ENCODE measurements at regions not wholly inside any gene's neighbourhood (a gene's known extent, or its start where the extent isn't known, plus 50 kb on each side); places are given as distances from the start of the nearest gene placed in this dataset.
"Not testable (repeated sequence)": the region's sequence is repeated elsewhere in the genome, so short reads cannot be mapped to it uniquely, and the experiment has no call there.

GRCh38 chr2:11079136-11079824 is 76.0 kb upstream of the SLC66A3 start:
- H3K14ac ChIP-seq (ENCODE audit: low read length): no peak overlapping the region
- H3K79me2 ChIP-seq (ENCODE audit: control insufficient read depth, insufficient read depth, low read length, poor library complexity): no peaks in the 10 kb centered on the region
- H3K4me1 ChIP-seq (ENCODE audit: control insufficient read depth in 1 of 2, insufficient read depth in 2 of 2, low read length in 2 of 2): no peaks in the 10 kb centered on the region
- no peak overlapping the region for H3K18ac ChIP-seq (ENCODE audit: low read length)
- no peak overlapping the region for H2BK12ac ChIP-seq (ENCODE audit: low read length)
- no peak overlapping the region for H4K12ac ChIP-seq (ENCODE audit: low read depth, low read length)
- H2AK5ac ChIP-seq (ENCODE audit: low read length): no peak overlapping the region
- no peak overlapping the region for H2BK120ac ChIP-seq (ENCODE audit: insufficient read depth, low read length, poor library complexity)
- H3K27ac ChIP-seq (ENCODE audit: low read depth, low read length): no peak overlapping the region
- H4K91ac ChIP-seq (ENCODE audit: low read depth, low read length): no peak overlapping the region
- DNase-seq: peak; percentile 59 to 72
- H3K36me3 ChIP-seq (ENCODE audit: control insufficient read depth in 1 of 2, insufficient read depth in 2 of 2, low read length in 2 of 2): no peaks in the 10 kb centered on the region
- H3K79me1 ChIP-seq (ENCODE audit: low read length): no peaks in the 10 kb centered on the region
- no CpG with 5 or more reads among the region's 8 CpGs for WGBS (ENCODE audit: extremely low coverage, insufficient coverage, insufficient read length)
- H4K8ac ChIP-seq (ENCODE audit: low read depth, low read length): no peak overlapping the region
- no peaks in the 10 kb centered on the region for H3K27me3 ChIP-seq (ENCODE audit: insufficient read depth, low read length)
- no peaks in the 10 kb centered on the region for H3K9me3 ChIP-seq (ENCODE audit: insufficient read depth, low read depth, low read length)
- no peak overlapping the region for H3K23ac ChIP-seq (ENCODE audit: low read length)
- H3K4me3 ChIP-seq (ENCODE audit: low read depth, low read length): peak overlapping the region; percentile 42
- H3K4me2 ChIP-seq (ENCODE audit: low read length): no peak overlapping the region
- H3K4ac ChIP-seq (ENCODE audit: low read depth, low read length): no peak overlapping the region
- no peak overlapping the region for H3K9ac ChIP-seq (ENCODE audit: low read length)
- no peak overlapping the region for H2BK5ac ChIP-seq (ENCODE audit: low read depth, low read length, poor library complexity)
- no peak overlapping the region for H2AFZ ChIP-seq (ENCODE audit: insufficient read depth, low read length, poor library complexity)

GRCh38 chr2:11080253-11081115 is 74.8 kb upstream of the SLC66A3 start:
- Histone ChIP-seq H3K4ac (ENCODE audit: low read depth, low read length) (no peak overlapping the region), H4K12ac (ENCODE audit: low read depth, low read length) (no peak overlapping the region), H3K79me1 (ENCODE audit: low read length) (no peaks in the 10 kb centered on the region)

GRCh38 chr2:11082880-11083279 is 72.4 kb upstream of the SLC66A3 start:
- Histone ChIP-seq H2AK5ac (ENCODE audit: low read length) (no peak overlapping the region), H3K4me3 (ENCODE audit: low read depth, low read length) (no peak overlapping the region), H4K91ac (ENCODE audit: low read depth, low read length) (no peak overlapping the region), H2AFZ (ENCODE audit: insufficient read depth, low read length, poor library complexity) (no peak overlapping the region), H4K8ac (ENCODE audit: low read depth, low read length) (no peak overlapping the region), H3K23ac (ENCODE audit: low read length) (no peak overlapping the region), H3K36me3 (ENCODE audit: control insufficient read depth in 1 of 2, insufficient read depth in 2 of 2, low read length in 2 of 2) (no peaks in the 10 kb centered on the region), H3K27ac (ENCODE audit: low read depth, low read length) (no peak overlapping the region), H3K14ac (ENCODE audit: low read length) (no peak overlapping the region), H3K79me2 (ENCODE audit: control insufficient read depth, insufficient read depth, low read length, poor library complexity) (no peaks in the 10 kb centered on the region), H3K4ac (ENCODE audit: low read depth, low read length) (no peak overlapping the region), H2BK5ac (ENCODE audit: low read depth, low read length, poor library complexity) (no peak overlapping the region), H3K4me1 (ENCODE audit: control insufficient read depth in 1 of 2, insufficient read depth in 2 of 2, low read length in 2 of 2) (no peaks in the 10 kb centered on the region), H3K9me3 (ENCODE audit: insufficient read depth, low read depth, low read length) (peaks cover 1% of the 10 kb centered on the region), H3K27me3 (ENCODE audit: insufficient read depth, low read length) (no peaks in the 10 kb centered on the region), H2BK12ac (ENCODE audit: low read length) (no peak overlapping the region), H3K4me2 (ENCODE audit: low read length) (no peak overlapping the region), H3K9ac (ENCODE audit: low read length) (no peak overlapping the region), H3K79me1 (ENCODE audit: low read length) (no peaks in the 10 kb centered on the region), H2BK120ac (ENCODE audit: insufficient read depth, low read length, poor library complexity) (no peak overlapping the region), H4K12ac (ENCODE audit: low read depth, low read length) (no peak overlapping the region), H3K18ac (ENCODE audit: low read length) (no peak overlapping the region)
- no peak for DNase-seq
- no CpG with 5 or more reads among the region's 6 CpGs for WGBS (ENCODE audit: extremely low coverage, insufficient coverage, insufficient read length)

More at GRCh38 chr2:11080253-11081115, 74.8 kb upstream of the SLC66A3 start:
- Histone ChIP-seq H2AFZ (ENCODE audit: insufficient read depth, low read length, poor library complexity) (no peak overlapping the region), H2AK5ac (ENCODE audit: low read length) (no peak overlapping the region), H3K18ac (ENCODE audit: low read length) (no peak overlapping the region), H3K9ac (ENCODE audit: low read length) (no peak overlapping the region), H3K27me3 (ENCODE audit: insufficient read depth, low read length) (no peaks in the 10 kb centered on the region), H3K14ac (ENCODE audit: low read length) (no peak overlapping the region), H3K27ac (ENCODE audit: low read depth, low read length) (no peak overlapping the region), H2BK120ac (ENCODE audit: insufficient read depth, low read length, poor library complexity) (no peak overlapping the region), H3K23ac (ENCODE audit: low read length) (no peak overlapping the region), H4K8ac (ENCODE audit: low read depth, low read length) (no peak overlapping the region), H2BK5ac (ENCODE audit: low read depth, low read length, poor library complexity) (no peak overlapping the region), H4K91ac (ENCODE audit: low read depth, low read length) (no peak overlapping the region), H3K9me3 (ENCODE audit: insufficient read depth, low read depth, low read length) (peaks cover 1% of the 10 kb centered on the region), H3K4me1 (ENCODE audit: control insufficient read depth in 1 of 2, insufficient read depth in 2 of 2, low read length in 2 of 2) (no peaks in the 10 kb centered on the region), H3K4me3 (ENCODE audit: low read depth, low read length) (no peak overlapping the region), H3K4me2 (ENCODE audit: low read length) (no peak overlapping the region), H3K79me2 (ENCODE audit: control insufficient read depth, insufficient read depth, low read length, poor library complexity) (no peaks in the 10 kb centered on the region), H3K36me3 (ENCODE audit: control insufficient read depth in 1 of 2, insufficient read depth in 2 of 2, low read length in 2 of 2) (no peaks in the 10 kb centered on the region), H2BK12ac (ENCODE audit: low read length) (no peak overlapping the region)
- WGBS (ENCODE audit: extremely low coverage, insufficient coverage, insufficient read length): no CpG with 5 or more reads among the region's 20 CpGs
- no peak for DNase-seq

- not testable (repeated sequence) for H2AK5ac ChIP-seq (ENCODE audit: low read length); H2BK120ac ChIP-seq (ENCODE audit: insufficient read depth, low read length, poor library complexity)
Observed at GRCh38 chr2:11088821-11089220, 66.4 kb upstream of the SLC66A3 start.

More at GRCh38 chr2:11088821-11089220, 66.4 kb upstream of the SLC66A3 start:
- not testable (repeated sequence) for H3K4me3 ChIP-seq (ENCODE audit: low read depth, low read length); H2BK5ac ChIP-seq (ENCODE audit: low read depth, low read length, poor library complexity); H4K91ac ChIP-seq (ENCODE audit: low read depth, low read length); H3K4me2 ChIP-seq (ENCODE audit: low read length); H3K27ac ChIP-seq (ENCODE audit: low read depth, low read length); H3K27me3 ChIP-seq (ENCODE audit: insufficient read depth, low read length); H2AFZ ChIP-seq (ENCODE audit: insufficient read depth, low read length, poor library complexity); H3K4me1 ChIP-seq (ENCODE audit: control insufficient read depth in 1 of 2, insufficient read depth in 2 of 2, low read length in 2 of 2); H3K79me2 ChIP-seq (ENCODE audit: control insufficient read depth, insufficient read depth, low read length, poor library complexity); H3K23ac ChIP-seq (ENCODE audit: low read length); H3K9ac ChIP-seq (ENCODE audit: low read length); H4K12ac ChIP-seq (ENCODE audit: low read depth, low read length); H4K8ac ChIP-seq (ENCODE audit: low read depth, low read length); H2BK12ac ChIP-seq (ENCODE audit: low read length); H3K79me1 ChIP-seq (ENCODE audit: low read length); DNase-seq; H3K36me3 ChIP-seq (ENCODE audit: control insufficient read depth in 1 of 2, insufficient read depth in 2 of 2, low read length in 2 of 2); H3K4ac ChIP-seq (ENCODE audit: low read depth, low read length); H3K14ac ChIP-seq (ENCODE audit: low read length); H3K18ac ChIP-seq (ENCODE audit: low read length); H3K9me3 ChIP-seq (ENCODE audit: insufficient read depth, low read depth, low read length)
- WGBS (ENCODE audit: extremely low coverage, insufficient coverage, insufficient read length): no CpG with 5 or more reads among the region's 17 CpGs

Data from trophoblast cell (in vitro differentiated cells and primary cell).